HPDE6-E6E7 (cell line): ENCODE measurements at regions not wholly inside any gene's neighbourhood (a gene's known extent, or its start where the extent isn't known, plus 50 kb on each side); places are given as distances from the start of the nearest gene placed in this dataset.
"Not testable (repeated sequence)": the region's sequence is repeated elsewhere in the genome, so short reads cannot be mapped to it uniquely, and the experiment has no call there.

Experiments used
- DNase-seq: peaks from one replicate; pipeline ENCODE4 v3.0.0; 2011; ENCODE audit warnings: missing footprints; ENCODE audit errors: extremely low spot score

DNA sequence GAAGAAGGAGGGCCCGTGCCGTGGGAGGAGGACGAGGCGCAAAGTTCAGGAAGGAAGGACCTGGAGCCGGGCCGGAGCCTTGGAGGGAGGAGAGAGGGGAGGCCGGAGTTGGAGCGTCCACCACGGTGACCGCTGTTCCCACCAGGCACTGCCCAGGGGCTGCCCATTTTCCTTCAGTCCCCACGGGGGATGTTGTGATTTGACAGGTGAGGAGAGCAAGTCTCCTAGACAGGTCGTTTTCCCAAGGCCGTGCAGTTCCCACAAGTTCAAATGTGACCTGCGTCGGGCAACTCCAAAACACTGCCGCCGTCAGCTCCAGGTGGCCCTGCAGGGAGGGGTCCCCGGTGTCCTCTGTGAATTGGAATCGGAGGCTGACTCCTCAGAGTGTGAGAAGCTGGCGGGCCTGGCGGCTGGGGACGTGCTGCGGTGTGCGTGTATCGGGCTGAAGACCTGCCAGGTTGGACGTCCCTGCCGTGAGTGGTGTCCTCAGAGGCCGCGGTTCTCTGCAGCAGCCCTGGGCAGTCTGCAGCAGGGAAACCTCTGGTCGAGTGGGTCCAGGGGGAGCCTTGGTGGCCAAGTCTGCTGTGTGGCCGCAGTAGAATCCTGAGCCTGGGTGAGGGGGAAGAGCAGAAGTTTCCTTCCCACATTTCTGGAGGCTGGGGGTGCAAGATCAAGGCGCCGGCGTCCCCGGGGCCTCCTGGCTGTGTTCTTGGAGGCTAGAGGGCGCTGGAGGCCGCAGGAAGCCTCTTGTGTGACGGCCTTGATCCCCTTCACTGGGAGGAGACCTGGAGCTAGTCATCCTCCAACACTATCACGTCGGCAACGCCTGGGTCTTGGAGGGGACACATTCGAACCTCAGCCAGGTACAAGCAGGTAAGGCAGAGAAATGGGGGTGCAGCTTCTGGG is 115.1 kb upstream of the FRMD1 start:
- no peak for DNase-seq

DNA sequence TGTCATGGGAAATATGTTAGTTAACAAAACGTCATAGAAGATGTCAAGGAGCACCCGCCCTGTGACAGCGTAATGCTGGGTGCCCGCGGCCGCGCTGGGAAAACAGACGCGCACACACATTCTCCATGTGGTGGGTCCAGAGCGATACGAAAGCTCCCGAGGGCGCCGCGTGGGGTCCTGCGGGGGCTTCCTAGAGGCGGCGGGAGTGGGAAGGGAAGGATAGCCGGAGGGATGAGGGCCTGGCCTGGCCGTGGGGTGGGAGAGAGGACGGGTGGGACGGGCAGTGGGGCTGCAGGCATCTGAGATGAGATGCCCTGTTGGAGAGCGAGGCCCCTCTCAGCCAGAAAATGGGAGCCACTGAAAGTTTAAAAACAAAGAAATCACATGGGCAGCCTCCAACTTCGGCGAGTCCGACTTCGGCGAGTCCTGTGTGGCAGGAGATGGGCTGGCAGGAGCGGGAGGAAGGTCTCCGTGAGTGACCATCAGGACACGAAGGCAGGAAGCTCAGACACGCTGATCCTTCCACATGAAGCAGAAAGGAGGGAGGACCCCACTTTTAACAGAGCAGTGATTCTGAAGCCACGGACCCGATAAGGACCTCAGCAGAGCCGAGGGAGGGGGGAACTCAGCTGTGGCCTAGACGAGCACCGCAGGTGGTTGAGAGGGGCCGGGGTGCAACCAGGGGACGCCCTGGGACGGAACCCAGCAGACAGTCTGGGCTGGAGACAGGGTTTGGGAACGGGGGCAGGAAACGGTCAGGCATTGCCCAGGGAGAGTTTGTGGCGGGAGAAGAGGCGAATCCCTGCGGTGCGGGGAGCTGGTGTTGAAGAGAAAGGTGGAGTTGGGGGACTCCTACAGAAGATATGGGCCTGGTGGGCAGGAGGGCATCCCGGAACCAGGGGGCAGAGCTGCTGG is 114.1 kb upstream of the FRMD1 start:
- DNase-seq: no peak

DNA sequence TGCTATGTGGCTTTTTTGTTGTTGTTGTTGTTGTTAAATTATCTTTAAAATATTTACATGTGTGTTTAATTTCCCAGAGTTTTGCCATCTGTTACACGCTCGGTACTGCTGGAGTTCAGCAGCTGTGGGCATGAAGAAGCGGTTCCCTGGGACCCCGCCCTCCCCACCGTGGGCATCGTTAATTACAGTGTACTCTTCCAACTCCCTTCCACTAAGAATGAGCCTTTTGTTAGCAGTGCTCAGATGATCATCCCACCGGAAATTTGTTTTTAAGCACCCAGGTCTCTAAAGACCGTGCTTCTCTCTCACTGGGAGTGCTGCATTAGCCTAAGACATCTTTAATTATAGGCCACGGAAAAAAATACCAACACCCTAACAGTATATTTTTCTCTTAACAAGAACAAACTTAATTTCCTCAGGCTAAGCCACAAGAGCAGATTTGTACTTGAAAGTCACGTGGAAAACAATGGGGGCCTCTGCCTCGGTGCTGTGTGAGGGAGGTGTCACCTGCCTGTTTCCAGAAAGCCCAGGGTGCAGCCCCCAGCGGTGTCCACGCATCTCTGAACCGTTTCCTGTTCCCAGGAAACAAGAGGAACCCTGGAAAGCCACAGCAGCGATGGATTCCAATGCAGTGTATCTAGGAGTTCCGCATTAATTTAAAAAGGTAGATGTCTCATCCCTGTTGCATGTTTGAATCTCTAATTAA is 113.3 kb upstream of the FRMD1 start:
- no peak for DNase-seq

DNA sequence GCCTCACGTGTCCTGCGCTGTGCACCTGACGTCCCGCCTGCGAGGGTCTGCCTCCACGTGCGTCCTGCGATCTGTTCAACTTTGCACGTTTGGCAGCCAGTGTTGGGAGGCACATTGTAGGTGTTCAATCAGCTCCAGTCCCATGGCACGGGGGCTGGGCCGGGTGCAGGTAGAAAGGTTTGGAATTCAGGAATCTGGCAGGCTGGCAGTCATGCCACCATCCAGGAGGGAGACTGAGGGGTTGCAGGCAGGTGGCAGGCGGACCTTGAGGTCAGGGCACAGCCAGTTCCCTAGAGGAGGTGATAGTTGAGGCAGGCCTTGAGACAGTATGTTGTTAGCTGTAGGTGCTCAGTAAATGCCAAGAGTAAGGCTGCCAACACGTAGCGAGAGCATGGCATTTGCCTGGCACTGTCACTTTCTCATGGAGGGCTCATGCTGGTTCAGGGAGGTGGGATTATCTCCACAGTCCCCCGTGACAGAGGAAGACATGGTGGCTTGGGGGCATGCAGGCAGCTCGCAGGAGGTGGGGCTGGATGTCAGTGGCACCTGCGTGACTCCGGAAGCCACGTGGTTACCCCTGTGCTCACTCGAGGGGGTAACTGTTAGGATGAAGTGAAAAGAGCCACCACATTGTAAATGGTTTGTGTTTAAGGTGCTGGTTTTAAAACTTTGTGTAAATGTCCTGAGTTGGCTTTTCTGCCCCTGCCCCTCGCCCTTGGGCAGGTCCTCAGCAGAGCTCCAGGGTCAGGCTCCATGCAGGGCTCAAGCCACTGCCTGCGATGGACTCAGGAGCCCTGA is 111.8 kb upstream of the FRMD1 start:
- DNase-seq: no peak

DNA sequence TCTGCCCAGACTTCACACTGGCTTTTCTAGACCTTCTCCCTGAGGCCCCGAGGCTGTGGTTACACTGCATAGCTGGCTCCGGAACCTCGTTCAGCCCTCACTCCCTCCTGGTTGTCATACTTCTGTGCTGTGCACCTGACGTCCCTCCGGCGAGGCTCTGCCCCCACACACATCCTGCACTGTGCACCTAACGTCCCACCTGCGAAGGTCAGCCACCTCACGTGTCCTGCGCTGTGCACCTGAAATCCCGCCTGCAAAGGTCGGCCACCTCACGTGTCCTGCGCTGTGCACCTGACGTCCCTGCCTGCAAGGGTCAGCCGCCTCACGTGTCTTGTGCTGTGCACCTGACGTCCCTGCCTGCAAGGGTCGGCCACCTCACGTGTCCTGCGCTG is 111.0 kb upstream of the FRMD1 start:
- DNase-seq: no peak

DNA sequence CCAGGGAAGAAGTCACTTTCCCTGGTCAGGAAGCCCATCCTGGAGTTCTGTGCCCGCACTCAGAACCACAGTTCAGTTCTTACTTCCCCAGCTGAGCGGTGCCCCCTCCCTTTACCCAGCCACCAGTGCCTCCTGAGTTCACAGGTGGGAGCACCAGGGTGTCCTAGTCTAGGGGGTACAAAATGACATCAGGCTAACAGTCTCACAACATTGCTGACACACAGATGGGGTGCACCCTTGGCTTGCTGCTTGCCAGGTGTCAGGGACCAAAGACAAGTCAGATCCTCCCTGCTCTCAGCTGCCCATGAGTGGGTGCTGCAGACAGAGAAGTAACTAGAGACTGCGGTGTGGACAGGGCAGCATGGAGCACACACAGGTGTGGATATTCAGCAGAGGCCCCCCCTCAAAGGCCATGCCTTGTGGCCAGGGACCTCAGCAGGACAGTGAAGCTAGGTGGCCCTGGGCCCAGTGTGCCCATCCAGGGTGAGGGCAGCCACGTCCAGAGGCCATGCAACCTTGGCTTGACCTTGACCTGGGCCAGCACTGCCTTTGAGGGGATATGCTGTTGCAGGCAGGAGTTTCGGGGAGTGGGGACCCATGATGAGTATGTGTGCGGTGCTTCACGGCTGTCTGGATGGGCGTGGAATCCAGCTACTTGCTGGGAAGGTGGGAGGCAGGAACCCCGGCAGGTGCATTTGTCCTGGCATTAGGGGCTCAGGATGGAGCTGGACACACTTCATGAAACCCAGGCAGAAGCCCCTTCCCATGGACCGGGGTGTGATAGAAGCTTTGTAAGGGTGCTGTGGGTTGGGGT is 110.4 kb upstream of the FRMD1 start:
- DNase-seq: no peak

DNA sequence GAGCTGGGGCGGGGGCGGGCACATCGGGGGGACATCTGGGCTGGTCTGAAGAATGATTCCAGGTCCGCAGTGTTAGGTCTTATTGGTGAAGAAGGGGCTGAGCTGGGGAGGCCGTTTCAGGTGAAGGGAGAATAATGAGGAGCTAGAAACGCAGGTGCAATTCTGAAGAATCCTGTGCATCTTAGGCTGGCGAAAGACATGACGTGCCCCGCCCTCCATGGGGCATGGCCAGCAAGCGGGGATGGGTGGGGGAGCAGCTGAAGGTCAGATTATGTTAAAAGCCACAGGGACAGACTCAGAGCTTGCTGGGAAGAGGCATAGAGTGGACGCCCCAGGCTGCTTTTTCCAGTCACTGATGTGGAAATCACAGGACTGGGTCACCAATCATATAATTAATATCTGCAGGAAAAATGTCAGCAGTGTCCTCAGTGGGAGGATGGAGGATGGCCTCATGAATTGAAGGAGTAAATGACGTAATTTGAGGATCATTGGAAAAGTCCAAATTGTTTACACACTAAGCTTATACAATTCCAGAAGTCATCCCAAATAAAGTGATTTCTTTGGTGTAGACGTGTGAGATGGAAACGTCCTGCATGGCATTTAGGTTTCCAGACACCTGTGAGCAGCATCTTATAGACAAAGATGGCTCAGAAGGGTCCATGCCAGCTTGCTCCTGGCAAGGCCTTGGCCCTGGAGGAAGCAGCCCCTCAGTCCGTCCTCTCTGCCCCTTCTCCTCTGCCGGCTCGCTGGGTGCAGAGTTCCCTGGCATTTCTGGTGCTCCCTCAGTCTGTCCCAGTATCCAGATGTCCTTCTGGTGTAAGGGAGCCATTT is 109.6 kb upstream of the FRMD1 start:
- no peak for DNase-seq

DNA sequence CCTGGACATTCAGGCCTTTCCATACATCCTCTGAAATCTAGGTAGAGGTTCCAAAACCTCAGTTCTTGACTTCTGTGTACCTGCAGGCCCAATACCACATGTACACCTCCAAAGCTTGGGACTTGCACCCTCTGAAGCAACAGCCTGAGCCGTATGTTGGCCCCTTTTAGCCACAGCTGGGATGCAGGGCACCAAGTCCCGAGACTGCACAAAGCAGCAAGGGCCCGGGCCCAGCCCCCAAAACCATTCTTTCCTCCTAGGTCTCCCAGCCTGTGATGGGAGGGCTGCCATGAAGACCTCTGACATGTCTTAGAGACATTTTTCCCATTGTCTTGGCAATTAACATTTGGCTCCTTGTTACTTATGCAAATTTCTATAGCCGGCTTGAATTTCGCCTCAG is 107.4 kb upstream of the FRMD1 start:
- no peak for DNase-seq

DNA sequence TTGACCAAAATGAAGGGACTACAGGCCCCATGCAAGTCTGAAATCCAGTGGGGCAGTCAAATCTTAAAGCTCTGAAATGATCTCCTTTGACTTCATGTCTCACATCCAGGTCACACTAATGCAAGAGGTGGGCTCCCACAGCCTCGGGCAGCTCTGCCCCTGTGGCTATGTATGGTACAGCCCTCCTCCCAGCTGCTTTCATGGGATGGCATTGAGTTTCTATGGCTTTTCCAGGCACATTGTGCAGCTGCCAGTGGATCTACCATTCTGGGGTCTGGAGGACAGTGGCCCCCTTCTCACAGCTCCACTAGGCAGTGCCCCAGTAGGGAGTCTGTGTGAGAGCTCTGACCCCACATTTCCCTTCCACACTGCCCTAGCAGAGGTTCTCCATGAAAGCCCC is 107.0 kb upstream of the FRMD1 start:
- not testable (repeated sequence) for DNase-seq

DNA sequence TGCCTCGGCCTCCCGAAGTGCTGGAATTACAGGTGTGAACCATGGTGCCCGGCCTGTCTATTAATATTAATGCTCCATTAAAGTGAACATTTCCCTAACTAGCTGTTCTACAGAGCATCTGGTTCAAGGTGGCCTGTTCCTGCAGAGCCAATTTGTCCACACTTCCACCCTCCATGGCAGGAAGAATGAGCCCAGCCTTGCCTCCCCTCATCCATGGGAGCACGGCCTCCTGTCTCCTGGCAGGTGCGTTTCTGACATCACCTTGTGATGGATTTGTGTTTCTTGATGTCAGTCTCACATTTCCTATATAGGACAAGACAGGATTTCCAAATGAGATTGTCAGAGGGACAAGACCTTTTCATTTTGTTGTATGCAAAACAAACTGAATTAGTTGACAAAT is 105.7 kb upstream of the FRMD1 start:
- DNase-seq: no peak

DNA sequence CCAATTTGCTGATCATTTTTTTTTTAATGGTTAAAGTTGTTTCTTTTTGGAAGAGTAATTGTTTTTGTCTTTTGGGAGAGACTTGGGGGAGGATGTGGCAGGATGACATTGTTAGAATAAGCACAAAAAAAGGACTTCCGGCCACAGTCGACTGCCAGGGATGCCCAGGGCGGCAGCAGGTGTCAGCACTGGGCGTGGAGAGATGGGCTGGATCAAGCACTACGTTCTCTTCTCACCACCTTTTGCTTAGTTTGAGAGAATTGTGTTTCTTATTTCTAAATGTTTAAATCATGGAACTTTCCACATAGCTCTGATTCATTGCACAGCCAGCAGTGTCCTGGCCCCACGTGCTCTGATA is 104.6 kb upstream of the FRMD1 start:
- DNase-seq: no peak

DNA sequence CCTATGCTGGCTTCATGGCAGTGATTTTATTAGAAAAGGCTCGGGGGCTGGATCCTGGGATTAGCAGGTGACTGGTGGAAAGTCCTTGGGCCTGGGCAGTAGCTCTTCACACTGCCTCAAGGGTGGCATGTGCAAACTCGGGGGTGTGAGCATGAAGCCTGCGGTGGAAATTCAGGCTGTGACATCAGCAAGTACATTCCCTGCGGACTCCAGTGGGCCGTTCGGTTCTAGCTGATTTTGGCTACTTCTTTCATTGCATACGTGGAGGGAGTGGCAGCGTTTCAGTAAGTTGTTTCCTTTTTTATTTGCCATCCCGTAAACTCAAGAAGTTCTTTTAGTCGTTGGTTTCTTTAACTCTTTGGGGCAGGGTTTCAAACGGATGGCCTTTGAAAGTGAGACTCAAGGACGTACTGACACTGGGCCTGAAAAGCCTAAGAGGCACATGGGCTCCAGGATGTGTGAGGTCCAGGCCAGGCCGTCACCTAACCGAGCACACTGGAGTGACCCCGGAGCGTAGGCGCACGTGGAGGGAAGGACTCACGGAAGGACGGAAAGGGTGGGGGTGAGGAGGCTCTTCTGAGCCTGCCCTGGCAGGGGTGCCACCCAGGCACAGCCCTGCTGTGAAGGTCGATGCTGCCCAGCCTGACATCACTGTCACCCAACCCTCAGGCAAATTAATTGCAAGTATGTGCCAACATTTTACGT is 104.0 kb upstream of the FRMD1 start:
- DNase-seq: no peak

DNA sequence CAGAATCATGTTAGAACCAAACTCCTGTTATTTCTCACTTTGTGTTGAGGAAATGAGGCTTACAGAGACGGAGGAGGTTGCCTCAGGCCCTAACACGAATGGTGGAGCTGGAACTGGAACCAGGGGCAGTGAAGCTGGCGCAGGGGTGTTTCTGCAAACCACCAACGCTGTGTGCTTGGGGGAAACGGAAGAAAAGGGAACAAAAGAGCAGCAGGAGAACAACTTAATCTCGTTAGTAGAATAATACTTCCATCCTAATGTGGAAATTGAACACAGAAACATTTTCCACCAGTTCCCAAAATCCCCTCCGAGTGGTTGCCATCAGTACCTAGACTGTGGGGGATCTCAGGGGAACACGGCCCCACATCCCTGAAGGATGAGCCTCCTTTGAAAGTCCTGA is 103.4 kb upstream of the FRMD1 start:
- DNase-seq: no peak

DNA sequence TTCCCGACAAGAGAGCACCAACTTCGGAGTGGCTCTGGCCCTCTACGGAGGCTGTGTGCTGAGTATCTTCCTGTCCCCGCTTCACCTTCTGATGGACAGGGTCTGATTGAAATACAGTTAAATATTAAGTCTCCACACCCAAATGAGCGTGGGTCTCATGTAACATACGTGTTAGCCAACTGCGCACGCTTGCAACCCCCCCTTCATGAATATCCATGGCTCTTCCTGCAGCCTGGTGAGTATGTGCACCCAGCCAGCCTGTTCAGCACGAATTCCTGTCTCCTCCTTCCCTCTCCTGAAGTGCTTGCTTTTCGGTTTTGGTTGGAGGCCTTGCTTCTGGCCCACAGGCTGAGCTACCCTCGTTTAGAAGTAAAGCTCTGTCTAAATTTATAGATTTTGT is 102.9 kb upstream of the FRMD1 start:
- DNase-seq: no peak

DNA sequence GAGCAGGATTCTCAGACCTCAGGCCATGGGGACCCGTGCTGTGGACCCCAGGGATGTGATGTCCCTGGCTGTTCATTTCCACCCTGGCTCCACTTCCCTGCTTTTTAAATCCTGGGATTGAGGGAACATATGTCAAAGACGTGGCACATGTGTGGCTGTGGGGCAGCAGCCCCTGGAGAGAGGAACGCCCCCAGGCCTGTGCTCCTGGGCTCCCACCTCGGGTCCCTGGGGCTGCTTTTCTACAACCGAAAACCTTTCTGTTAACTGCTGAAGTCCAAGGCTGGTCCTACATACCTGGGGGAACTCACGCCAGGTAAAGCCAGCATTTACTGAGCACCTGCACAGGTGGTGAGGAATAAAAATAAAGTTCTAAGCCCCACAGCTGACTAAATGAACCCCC is 102.3 kb upstream of the FRMD1 start:
- DNase-seq: no peak

DNA sequence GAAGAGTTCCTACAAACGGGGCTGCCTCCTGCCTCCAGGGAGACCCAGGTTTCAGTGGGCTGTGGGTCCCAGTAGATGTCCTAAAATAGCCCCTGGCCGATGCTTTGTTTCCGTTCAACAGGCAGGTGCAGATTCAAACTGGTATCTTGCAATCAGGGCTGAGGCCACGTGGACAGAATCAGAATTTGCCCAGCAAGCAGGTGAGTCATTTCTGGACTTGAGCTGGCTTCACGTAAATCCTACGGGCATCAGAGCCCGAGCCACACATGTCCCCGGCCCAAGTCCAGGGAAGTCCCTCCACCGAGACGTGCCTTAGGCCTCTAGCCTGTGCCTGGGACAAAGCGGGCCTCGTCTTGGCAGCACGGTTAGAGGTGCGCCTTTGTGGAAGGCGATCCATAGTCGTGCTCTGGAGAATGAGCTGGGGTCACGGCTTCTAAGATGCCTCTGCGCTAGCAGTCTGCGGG is 101.6 kb upstream of the FRMD1 start:
- no peak for DNase-seq

DNA sequence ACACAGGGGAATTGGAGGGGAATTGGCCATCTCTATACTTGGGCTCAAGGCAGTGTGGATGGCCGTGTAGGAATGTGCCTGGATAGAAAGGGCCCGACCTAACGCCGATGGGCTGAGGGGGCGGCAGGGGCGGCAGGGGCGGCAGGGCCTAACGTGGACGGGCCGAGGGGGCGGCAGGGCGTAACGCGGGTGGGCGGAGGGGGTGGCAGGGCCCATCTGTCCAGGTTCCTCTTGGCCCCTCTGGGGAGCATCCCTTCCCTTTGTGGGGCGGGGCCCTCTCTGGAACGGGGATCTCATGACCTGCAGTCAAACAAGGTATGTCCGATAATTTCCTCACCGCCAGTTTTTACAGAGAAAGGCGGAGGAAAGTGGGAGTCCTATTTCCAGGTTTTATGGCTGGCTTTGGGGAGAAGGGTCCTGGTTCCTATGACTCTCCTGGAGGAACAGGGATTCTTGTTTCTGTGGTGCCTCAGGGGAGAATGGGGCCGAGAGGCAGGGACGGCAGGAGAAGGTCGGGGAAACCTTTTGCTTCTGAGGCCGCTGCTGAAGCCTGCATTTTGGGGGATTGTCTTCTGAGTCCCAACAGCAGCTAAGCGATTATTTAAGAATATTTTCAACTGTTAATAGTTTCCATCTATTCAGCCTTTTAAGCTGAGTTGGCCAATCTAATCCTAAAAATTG is 100.8 kb upstream of the FRMD1 start:
- no peak for DNase-seq

DNA sequence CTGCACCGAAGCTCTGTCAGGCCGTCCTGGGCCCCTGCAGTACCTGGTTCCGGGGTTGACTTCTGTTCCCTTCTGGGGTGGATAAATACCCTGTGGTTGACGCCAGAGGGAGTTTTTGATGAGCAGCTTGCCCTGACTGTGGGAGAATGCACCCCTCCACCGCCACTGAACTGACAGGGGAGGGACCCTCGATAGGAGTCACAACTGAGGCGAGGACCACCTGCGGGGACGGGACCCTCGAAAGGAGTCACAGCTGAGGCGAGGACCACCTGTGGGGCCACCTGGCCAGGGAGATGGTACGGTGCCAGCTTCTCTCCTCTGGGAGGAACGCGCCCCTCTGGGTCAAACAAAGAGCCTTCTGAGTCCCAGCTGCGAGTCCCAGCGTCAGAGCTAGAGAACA is 100.1 kb upstream of the FRMD1 start:
- DNase-seq: no peak
